ENCODE measurements at regions not wholly inside any gene's neighbourhood (a gene's known extent, or its start where the extent isn't known, plus 50 kb on each side); places are given as distances from the start of the nearest gene placed in this dataset.

DNA sequence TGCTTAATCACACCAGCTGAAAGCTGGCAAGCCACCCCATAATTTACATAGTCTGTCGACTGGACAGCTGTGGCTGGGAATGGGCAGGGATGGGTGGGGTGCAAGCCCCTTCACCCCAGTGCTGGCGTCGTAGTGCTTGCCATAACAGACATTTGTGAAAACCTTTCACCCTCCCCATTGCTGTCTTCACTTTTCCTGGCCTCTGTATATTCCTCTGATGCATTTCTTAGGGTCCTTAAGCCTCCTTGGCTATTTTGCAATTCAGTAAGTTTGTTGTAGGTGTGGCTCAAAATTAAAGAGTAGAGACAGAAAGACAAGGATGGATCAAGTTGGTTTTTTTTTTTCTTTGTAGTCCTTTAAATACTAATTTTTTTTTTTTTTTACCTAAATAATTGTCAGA is 383.3 kb upstream of the MCTP2 start:
- Histone ChIP-seq H3K4me3 (ENCODE audit: low read depth, low read length) (no peak overlapping the region), H3K27me3 (ENCODE audit: control insufficient read depth, insufficient read depth, low read length) (no peaks in the 10 kb centered on the region), H3K36me3 (ENCODE audit: control insufficient read depth, insufficient read depth, low read length) (no peaks in the 10 kb centered on the region)
- TF ChIP-seq, protein P1, sequence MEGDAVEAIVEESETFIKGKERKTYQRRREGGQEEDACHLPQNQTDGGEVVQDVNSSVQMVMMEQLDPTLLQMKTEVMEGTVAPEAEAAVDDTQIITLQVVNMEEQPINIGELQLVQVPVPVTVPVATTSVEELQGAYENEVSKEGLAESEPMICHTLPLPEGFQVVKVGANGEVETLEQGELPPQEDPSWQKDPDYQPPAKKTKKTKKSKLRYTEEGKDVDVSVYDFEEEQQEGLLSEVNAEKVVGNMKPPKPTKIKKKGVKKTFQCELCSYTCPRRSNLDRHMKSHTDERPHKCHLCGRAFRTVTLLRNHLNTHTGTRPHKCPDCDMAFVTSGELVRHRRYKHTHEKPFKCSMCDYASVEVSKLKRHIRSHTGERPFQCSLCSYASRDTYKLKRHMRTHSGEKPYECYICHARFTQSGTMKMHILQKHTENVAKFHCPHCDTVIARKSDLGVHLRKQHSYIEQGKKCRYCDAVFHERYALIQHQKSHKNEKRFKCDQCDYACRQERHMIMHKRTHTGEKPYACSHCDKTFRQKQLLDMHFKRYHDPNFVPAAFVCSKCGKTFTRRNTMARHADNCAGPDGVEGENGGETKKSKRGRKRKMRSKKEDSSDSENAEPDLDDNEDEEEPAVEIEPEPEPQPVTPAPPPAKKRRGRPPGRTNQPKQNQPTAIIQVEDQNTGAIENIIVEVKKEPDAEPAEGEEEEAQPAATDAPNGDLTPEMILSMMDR (IDR thresholded peaks at IDR 0.05; ENCODE audit: insufficient read depth, low read depth, low read length): no peak
- CTCF ChIA-PET: no interaction called here
- DNase-seq (ENCODE audit: low read depth): no peak
- POLR2A ChIA-PET: no interaction called here

DNA sequence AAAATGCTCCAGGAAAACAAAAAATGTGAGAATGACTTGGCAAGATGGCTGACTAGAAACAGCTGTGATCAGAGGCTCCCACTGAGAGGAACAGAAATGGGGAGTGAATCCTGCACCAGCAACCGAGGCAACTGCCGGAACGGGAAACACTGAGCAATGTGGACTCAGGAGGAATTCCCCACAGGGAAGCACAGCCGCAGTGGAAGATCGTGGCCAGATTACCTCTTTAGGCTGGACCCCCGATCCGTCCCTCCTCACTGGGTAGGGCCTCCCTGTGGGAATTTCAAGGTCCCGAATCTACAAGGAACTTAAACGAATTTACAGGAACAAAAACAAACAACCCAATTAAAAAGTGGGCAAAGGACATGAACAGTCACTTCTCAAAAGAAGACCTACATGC is 385.2 kb upstream of the MCTP2 start:
- ChIA-PET POLR2A (no interaction called here), CTCF (no interaction called here)
- Histone ChIP-seq H3K36me3 (ENCODE audit: control insufficient read depth, insufficient read depth, low read length) (no peaks in the 10 kb centered on the region), H3K27me3 (ENCODE audit: control insufficient read depth, insufficient read depth, low read length) (no peaks in the 10 kb centered on the region), H3K4me3 (ENCODE audit: low read depth, low read length) (no peak overlapping the region)
- TF ChIP-seq, protein P1 (IDR thresholded peaks at IDR 0.05; ENCODE audit: insufficient read depth, low read depth, low read length): no peak
- no peak for DNase-seq (ENCODE audit: low read depth)

DNA sequence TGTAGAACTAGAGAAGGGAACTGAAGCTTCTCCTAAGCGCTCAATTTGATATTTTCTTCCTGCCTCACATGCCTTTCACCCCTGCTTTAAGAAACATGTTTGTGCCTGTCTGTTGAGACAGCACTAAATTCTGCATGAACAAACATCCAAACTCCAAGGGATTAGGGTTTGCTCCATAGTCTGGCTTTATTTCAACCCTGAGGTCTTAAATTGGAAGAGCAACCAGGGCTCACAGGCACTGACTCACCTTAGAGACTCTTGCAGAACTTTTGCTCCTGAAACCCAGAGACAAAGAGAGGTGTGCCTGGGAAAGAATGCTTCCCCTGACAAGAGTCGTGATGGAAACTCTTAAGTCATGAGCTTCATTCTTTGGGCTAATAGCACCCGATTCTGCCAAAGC is 393.9 kb upstream of the MCTP2 start:
- ChIA-PET POLR2A (no interaction called here), CTCF (no interaction called here)
- Histone ChIP-seq H3K4me3 (ENCODE audit: low read depth, low read length) (no peak overlapping the region), H3K27me3 (ENCODE audit: control insufficient read depth, insufficient read depth, low read length) (no peaks in the 10 kb centered on the region), H3K36me3 (ENCODE audit: control insufficient read depth, insufficient read depth, low read length) (no peaks in the 10 kb centered on the region)
- TF ChIP-seq, protein P1 (IDR thresholded peaks at IDR 0.05; ENCODE audit: insufficient read depth, low read depth, low read length): no peak
- DNase-seq (ENCODE audit: low read depth): no peak

DNA sequence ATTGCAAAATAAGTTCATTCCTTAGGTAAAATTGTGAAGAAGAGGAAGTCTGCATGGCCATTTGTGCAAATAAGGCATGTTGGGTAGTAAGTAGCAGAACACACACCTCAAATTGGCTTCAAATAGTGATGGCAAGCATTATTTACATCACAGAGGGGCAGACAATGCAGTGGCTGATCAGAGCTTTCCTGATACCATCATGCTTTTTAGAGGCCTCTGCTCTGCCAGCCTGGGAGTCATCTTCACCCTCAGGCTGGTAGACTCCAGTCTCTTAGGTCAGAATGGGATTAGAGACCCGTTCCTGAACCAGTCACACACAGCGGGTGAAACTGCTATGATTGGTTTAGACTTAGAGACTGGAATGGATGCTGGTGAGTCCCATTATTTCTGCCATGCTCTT is 396.0 kb upstream of the MCTP2 start:
- Histone ChIP-seq H3K27me3 (ENCODE audit: control insufficient read depth, insufficient read depth, low read length) (no peaks in the 10 kb centered on the region), H3K4me3 (ENCODE audit: low read depth, low read length) (no peak overlapping the region), H3K36me3 (ENCODE audit: control insufficient read depth, insufficient read depth, low read length) (no peaks in the 10 kb centered on the region)
- POLR2A ChIA-PET: no interaction called here
- TF ChIP-seq, protein P1 (IDR thresholded peaks at IDR 0.05; ENCODE audit: insufficient read depth, low read depth, low read length): no peak
- DNase-seq (ENCODE audit: low read depth): no peak
- CTCF ChIA-PET: no interaction called here

DNA sequence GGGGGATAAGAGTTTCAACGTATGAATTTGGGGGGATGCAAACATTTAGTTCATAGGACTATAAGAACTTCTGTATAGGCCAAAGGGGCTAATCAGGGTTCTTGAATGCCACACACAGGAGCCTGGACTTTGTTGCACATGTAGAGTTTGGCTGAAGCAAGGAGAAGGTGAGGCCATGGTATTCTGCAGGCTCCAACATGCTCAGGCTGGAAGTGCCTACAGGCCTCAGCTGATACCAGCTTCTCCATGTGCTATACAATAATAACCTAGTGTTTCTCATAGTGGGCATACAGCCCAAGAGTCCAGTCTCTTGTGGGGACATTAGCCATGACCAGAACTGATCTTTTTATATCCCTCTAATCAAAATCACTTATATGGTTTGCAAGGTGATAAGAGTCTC is 399.7 kb upstream of the MCTP2 start:
- POLR2A ChIA-PET: no interaction called here

More for the DNA sequence above, 399.7 kb upstream of the MCTP2 start:
- CTCF ChIA-PET: no interaction called here
- Histone ChIP-seq H3K4me3 (ENCODE audit: low read depth, low read length) (no peak overlapping the region), H3K27me3 (ENCODE audit: control insufficient read depth, insufficient read depth, low read length) (no peaks in the 10 kb centered on the region), H3K36me3 (ENCODE audit: control insufficient read depth, insufficient read depth, low read length) (no peaks in the 10 kb centered on the region)
- TF ChIP-seq, protein P1 (IDR thresholded peaks at IDR 0.05; ENCODE audit: insufficient read depth, low read depth, low read length): no peak
- no peak for DNase-seq (ENCODE audit: low read depth)

Data from BJ (cell line).